Esophagus squamous epithelium (tissue), 4 donors: ENCODE measurements at regions not wholly inside any gene's neighbourhood (a gene's known extent, or its start where the extent isn't known, plus 50 kb on each side); places are given as distances from the start of the nearest gene placed in this dataset.

Experiments used
- POLR2A ChIP-seq, 4 donors: fragments of 450-650 bp; IDR thresholded peaks; one replicate each; pipeline ENCODE4 v1.6.1; 2017; ENCODE audit warnings: antibody characterized with exemption in 4 of 4, mild to moderate bottlenecking in 4 of 4, moderate library complexity in 3 of 4
- TF ChIP-seq, protein P1 (sequence below), 6 experiments: fragments of 450-650 bp in 4 of 6; fragments of 200-600 bp in 2 of 6; sonication (generic) in 2 of 6; IDR thresholded peaks; one replicate each; pipeline ENCODE4 v1.5.1; 2016 to 2019; ENCODE audit warnings: antibody characterized with exemption in 6 of 6, mild to moderate bottlenecking in 4 of 6, moderate library complexity in 4 of 6

DNA sequence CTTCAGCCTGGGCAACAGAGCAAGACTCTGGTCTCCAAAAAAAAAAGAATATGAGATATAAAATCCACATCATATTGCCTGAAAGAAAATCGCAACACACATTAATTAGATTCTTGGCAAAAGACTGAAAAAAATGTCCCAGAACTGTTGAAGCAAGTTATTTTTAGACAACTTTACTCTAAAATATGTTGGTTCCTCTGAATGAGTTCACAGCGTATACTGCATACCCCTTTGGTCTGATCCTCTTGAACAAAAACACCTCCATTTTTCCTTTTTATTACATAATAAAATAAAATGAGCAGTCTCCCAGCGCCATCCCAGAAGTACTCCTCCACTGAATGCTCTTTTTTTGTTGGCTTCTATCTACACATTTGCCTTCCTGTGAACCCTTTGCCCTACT, 126.0 kb upstream of the TMEM170B start:
- TF ChIP-seq, protein P1, sequence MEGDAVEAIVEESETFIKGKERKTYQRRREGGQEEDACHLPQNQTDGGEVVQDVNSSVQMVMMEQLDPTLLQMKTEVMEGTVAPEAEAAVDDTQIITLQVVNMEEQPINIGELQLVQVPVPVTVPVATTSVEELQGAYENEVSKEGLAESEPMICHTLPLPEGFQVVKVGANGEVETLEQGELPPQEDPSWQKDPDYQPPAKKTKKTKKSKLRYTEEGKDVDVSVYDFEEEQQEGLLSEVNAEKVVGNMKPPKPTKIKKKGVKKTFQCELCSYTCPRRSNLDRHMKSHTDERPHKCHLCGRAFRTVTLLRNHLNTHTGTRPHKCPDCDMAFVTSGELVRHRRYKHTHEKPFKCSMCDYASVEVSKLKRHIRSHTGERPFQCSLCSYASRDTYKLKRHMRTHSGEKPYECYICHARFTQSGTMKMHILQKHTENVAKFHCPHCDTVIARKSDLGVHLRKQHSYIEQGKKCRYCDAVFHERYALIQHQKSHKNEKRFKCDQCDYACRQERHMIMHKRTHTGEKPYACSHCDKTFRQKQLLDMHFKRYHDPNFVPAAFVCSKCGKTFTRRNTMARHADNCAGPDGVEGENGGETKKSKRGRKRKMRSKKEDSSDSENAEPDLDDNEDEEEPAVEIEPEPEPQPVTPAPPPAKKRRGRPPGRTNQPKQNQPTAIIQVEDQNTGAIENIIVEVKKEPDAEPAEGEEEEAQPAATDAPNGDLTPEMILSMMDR (IDR thresholded peaks at IDR 0.05) = no peak
- no peak for TF ChIP-seq POLR2A (IDR thresholded peaks at IDR 0.05)
